ENCODE measurements at regions not wholly inside any gene's neighbourhood (a gene's known extent, or its start where the extent isn't known, plus 50 kb on each side); places are given as distances from the start of the nearest gene placed in this dataset.

DNA sequence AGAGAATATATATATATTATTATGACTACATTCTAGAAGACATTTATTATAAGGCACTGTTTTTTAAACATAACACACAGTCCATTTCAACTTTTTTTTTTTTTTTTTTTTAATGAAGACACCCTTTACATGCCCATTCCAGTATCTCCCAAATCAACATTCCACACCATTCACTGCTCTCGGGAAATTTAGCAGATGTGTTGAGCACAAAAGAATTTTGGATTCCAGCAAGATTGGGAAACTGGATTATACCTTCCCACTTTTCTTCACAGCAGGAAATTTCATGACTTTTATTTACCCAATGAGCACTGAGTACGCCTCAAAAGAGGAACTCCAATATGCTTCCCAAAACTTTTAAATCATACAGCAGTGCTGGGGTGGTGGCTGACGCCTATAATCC, 333.6 kb upstream of the DAB2 start:
- no peak for TF ChIP-seq EZH2 (IDR thresholded peaks at IDR 0.05; ENCODE audit: low read length)
- TF ChIP-seq, protein P1, sequence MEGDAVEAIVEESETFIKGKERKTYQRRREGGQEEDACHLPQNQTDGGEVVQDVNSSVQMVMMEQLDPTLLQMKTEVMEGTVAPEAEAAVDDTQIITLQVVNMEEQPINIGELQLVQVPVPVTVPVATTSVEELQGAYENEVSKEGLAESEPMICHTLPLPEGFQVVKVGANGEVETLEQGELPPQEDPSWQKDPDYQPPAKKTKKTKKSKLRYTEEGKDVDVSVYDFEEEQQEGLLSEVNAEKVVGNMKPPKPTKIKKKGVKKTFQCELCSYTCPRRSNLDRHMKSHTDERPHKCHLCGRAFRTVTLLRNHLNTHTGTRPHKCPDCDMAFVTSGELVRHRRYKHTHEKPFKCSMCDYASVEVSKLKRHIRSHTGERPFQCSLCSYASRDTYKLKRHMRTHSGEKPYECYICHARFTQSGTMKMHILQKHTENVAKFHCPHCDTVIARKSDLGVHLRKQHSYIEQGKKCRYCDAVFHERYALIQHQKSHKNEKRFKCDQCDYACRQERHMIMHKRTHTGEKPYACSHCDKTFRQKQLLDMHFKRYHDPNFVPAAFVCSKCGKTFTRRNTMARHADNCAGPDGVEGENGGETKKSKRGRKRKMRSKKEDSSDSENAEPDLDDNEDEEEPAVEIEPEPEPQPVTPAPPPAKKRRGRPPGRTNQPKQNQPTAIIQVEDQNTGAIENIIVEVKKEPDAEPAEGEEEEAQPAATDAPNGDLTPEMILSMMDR (optimal IDR thresholded peaks at IDR 0.05 in 1 of 3, IDR thresholded peaks at IDR 0.05 in 1 of 3, conservative IDR thresholded peaks at IDR 0.05 in 1 of 3; ENCODE audit: extremely low read depth in 1 of 3, insufficient read depth in 2 of 3, low read length in 3 of 3) = no peak

DNA sequence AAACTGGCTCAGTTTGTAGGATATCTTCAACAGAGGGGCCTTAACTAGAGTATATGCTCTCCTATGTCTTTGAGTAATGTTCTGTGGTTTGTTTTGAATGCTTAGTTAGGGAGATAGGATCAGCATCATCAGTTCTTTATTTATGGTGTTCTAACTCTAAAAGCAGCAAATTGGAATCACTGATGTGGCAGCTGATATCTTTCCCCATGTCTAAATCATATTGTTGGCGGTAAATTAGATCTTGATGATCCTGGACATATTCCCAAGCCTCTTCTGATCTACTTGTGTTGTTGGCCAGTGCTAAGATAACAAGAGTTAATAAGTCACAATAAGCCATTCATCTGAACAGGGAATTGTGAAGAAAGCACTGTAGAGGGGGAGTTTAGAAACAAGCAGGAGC, 332.4 kb upstream of the DAB2 start:
- dilution Hi-C loops (cut with MboI; ENCODE audit: extremely low pct_ligation_motif_present, low sequenced_read_pairs) = no loop called here
- no peaks in the 10 kb centered on the region for H3K36me3 ChIP-seq (ENCODE audit: control insufficient read depth in 2 of 2, extremely low read depth in 1 of 2, insufficient read depth in 2 of 2, low read length in 2 of 2)
- H3K27me3 ChIP-seq (ENCODE audit: control insufficient read depth, extremely low read depth, insufficient read depth, low read length) = no peaks in the 10 kb centered on the region
- FAIRE-seq (no peak), DNase-seq (ENCODE audit: low read depth, low spot score) (no peak)
- H3K9me1 ChIP-seq (ENCODE audit: control insufficient read depth, extremely low read depth, insufficient read depth, low read length) = no peaks in the 10 kb centered on the region
- H3K4me3 ChIP-seq (ENCODE audit: control insufficient read depth in 2 of 3, extremely low read depth in 1 of 3, insufficient read depth in 2 of 3, low read depth in 1 of 3, low read length in 3 of 3) = no peak overlapping the region
- peaks cover 2% of the 10 kb centered on the region for H3K4me1 ChIP-seq (ENCODE audit: control insufficient read depth, extremely low read depth, insufficient read depth, low read length)
- H3K4me2 ChIP-seq (ENCODE audit: control insufficient read depth, extremely low read depth, insufficient read depth, low read depth, low read length) = no peak overlapping the region
- TF ChIP-seq, protein P1 (optimal IDR thresholded peaks at IDR 0.05 in 1 of 3, IDR thresholded peaks at IDR 0.05 in 1 of 3, conservative IDR thresholded peaks at IDR 0.05 in 1 of 3; ENCODE audit: extremely low read depth in 1 of 3, insufficient read depth in 2 of 3, low read length in 3 of 3) = no peak
- no peak for TF ChIP-seq EZH2 (IDR thresholded peaks at IDR 0.05; ENCODE audit: low read length)
- H3K9ac ChIP-seq (ENCODE audit: control insufficient read depth, extremely low read depth, insufficient read depth, low read length) = no peak overlapping the region
- H3K79me2 ChIP-seq (ENCODE audit: control insufficient read depth, insufficient read depth, low read length) = no peaks in the 10 kb centered on the region
- no peaks in the 10 kb centered on the region for H3K9me3 ChIP-seq (ENCODE audit: control insufficient read depth, low read depth, low read length)
- H3K27ac ChIP-seq (ENCODE audit: control insufficient read depth, insufficient read depth, low read length) = no peak overlapping the region
- H2AFZ ChIP-seq (ENCODE audit: control insufficient read depth, low read length) = no peak overlapping the region
- no peaks in the 10 kb centered on the region for H4K20me1 ChIP-seq (ENCODE audit: control insufficient read depth, extremely low read depth, insufficient read depth, low read length)

More for the DNA sequence above, 333.6 kb upstream of the DAB2 start:
- H3K9me1 ChIP-seq (ENCODE audit: control insufficient read depth, extremely low read depth, insufficient read depth, low read length) = no peaks in the 10 kb centered on the region
- H3K36me3 ChIP-seq (ENCODE audit: control insufficient read depth in 2 of 2, extremely low read depth in 1 of 2, insufficient read depth in 2 of 2, low read length in 2 of 2) = no peaks in the 10 kb centered on the region
- H3K79me2 ChIP-seq (ENCODE audit: control insufficient read depth, insufficient read depth, low read length) = no peaks in the 10 kb centered on the region
- H3K4me3 ChIP-seq (ENCODE audit: control insufficient read depth in 2 of 3, extremely low read depth in 1 of 3, insufficient read depth in 2 of 3, low read depth in 1 of 3, low read length in 3 of 3) = no peak overlapping the region
- DNase-seq (ENCODE audit: low read depth, low spot score) = no peak
- H3K9me3 ChIP-seq (ENCODE audit: control insufficient read depth, low read depth, low read length) = no peaks in the 10 kb centered on the region
- H3K4me1 ChIP-seq (ENCODE audit: control insufficient read depth, extremely low read depth, insufficient read depth, low read length) = peaks cover 2% of the 10 kb centered on the region
- H2AFZ ChIP-seq (ENCODE audit: control insufficient read depth, low read length) = no peak overlapping the region
- no peak for FAIRE-seq
- H3K27me3 ChIP-seq (ENCODE audit: control insufficient read depth, extremely low read depth, insufficient read depth, low read length) = no peaks in the 10 kb centered on the region
- H3K27ac ChIP-seq (ENCODE audit: control insufficient read depth, insufficient read depth, low read length) = no peak overlapping the region
- dilution Hi-C loops (cut with MboI; ENCODE audit: extremely low pct_ligation_motif_present, low sequenced_read_pairs) = no loop called here
- no peak overlapping the region for H3K9ac ChIP-seq (ENCODE audit: control insufficient read depth, extremely low read depth, insufficient read depth, low read length)
- no peak overlapping the region for H3K4me2 ChIP-seq (ENCODE audit: control insufficient read depth, extremely low read depth, insufficient read depth, low read depth, low read length)
- H4K20me1 ChIP-seq (ENCODE audit: control insufficient read depth, extremely low read depth, insufficient read depth, low read length) = no peaks in the 10 kb centered on the region
